ENCODE measurements at regions not wholly inside any gene's neighbourhood (a gene's known extent, or its start where the extent isn't known, plus 50 kb on each side); places are given as distances from the start of the nearest gene placed in this dataset.

- TF ChIP-seq CTCF (IDR thresholded peaks at IDR 0.05; ENCODE audit: low read depth, low read length) = no peak
- Histone ChIP-seq H3K4me3 (ENCODE audit: low read depth, low read length) (no peak overlapping the region), H3K27me3 (ENCODE audit: control insufficient read depth, insufficient read depth, low read length) (no peaks in the 10 kb centered on the region), H3K9me3 (ENCODE audit: control insufficient read depth, insufficient read depth, low read length) (no peaks in the 10 kb centered on the region), H3K27ac (ENCODE audit: low read depth, low read length) (no peak overlapping the region)
- ChIA-PET CTCF (no interaction called here), POLR2A (no interaction called here)
- DNase-seq (ENCODE audit: low read depth, low spot score) = no peak
Observed at GRCh38 chr6:91566467-91566866, 979.6 kb upstream of the MAP3K7 start.

- CTCF ChIA-PET = no interaction called here
- Histone ChIP-seq H3K27ac (ENCODE audit: low read depth, low read length) (no peak overlapping the region), H3K27me3 (ENCODE audit: control insufficient read depth, insufficient read depth, low read length) (no peaks in the 10 kb centered on the region), H3K9me3 (ENCODE audit: control insufficient read depth, insufficient read depth, low read length) (peaks cover 4% of the 10 kb centered on the region), H3K4me3 (ENCODE audit: low read depth, low read length) (no peak overlapping the region)
- no peak for DNase-seq (ENCODE audit: low read depth, low spot score)
- no peak for TF ChIP-seq CTCF (IDR thresholded peaks at IDR 0.05; ENCODE audit: low read depth, low read length)
- POLR2A ChIA-PET = no interaction called here
Observed at GRCh38 chr6:91565207-91565606, 978.3 kb upstream of the MAP3K7 start.

- ChIA-PET CTCF (no interaction called here), POLR2A (no interaction called here)
- TF ChIP-seq CTCF (IDR thresholded peaks at IDR 0.05; ENCODE audit: low read depth, low read length) = no peak
- Histone ChIP-seq H3K27me3 (ENCODE audit: control insufficient read depth, insufficient read depth, low read length) (no peaks in the 10 kb centered on the region), H3K9me3 (ENCODE audit: control insufficient read depth, insufficient read depth, low read length) (peaks cover 7% of the 10 kb centered on the region), H3K4me3 (ENCODE audit: low read depth, low read length) (no peak overlapping the region), H3K27ac (ENCODE audit: low read depth, low read length) (no peak overlapping the region)
- no peak for DNase-seq (ENCODE audit: low read depth, low spot score)
Observed at GRCh38 chr6:91562955-91563354, 976.1 kb upstream of the MAP3K7 start.

- H3K9me3 ChIP-seq (ENCODE audit: control insufficient read depth, insufficient read depth, low read length) = peaks cover 7% of the 10 kb centered on the region
- TF ChIP-seq CTCF (IDR thresholded peaks at IDR 0.05; ENCODE audit: low read depth, low read length) = no peak
- no peak for DNase-seq (ENCODE audit: low read depth, low spot score)
- POLR2A ChIA-PET = no interaction called here
- H3K27me3 ChIP-seq (ENCODE audit: control insufficient read depth, insufficient read depth, low read length) = no peaks in the 10 kb centered on the region
- CTCF ChIA-PET = interaction anchor here (0.7 kb wide), 1 partner anchor 132 kb away, joined by 6 read pairs; no protein-coding TSS in a partner anchor
- H3K27ac ChIP-seq (ENCODE audit: low read depth, low read length) = no peak overlapping the region
- no peak overlapping the region for H3K4me3 ChIP-seq (ENCODE audit: low read depth, low read length)
Observed at GRCh38 chr6:91560409-91560808, 973.5 kb upstream of the MAP3K7 start.

- Histone ChIP-seq H3K27me3 (ENCODE audit: control insufficient read depth, insufficient read depth, low read length) (no peaks in the 10 kb centered on the region), H3K27ac (ENCODE audit: low read depth, low read length) (no peak overlapping the region), H3K4me3 (ENCODE audit: low read depth, low read length) (no peak overlapping the region), H3K9me3 (ENCODE audit: control insufficient read depth, insufficient read depth, low read length) (no peaks in the 10 kb centered on the region)
- DNase-seq (ENCODE audit: low read depth, low spot score) = no peak
- CTCF ChIA-PET = no interaction called here
- TF ChIP-seq CTCF (IDR thresholded peaks at IDR 0.05; ENCODE audit: low read depth, low read length) = no peak
- POLR2A ChIA-PET = no interaction called here
Observed at GRCh38 chr6:91540902-91541301, 954.0 kb upstream of the MAP3K7 start.

All from AG04450 (cell line).